Embryonic facial prominence (tissue), 1 donor: ENCODE measurements at regions not wholly inside any gene's neighbourhood (a gene's known extent, or its start where the extent isn't known, plus 50 kb on each side); places are given as distances from the start of the nearest gene placed in this dataset.

Experiments
- DNase-seq: peaks from one replicate; pipeline ENCODE4 v3.0.0-alpha.2; 2016; ENCODE audit errors: extremely low spot score

- DNase-seq: no peak
These were observed 295.6 kb upstream of the LRATD1 start for GRCh38 chr2:14336759-14337382.

- no peak for DNase-seq
These were observed 291.8 kb upstream of the LRATD1 start for GRCh38 chr2:14340703-14341102.

- no peak for DNase-seq
These were observed 290.2 kb upstream of the LRATD1 start for GRCh38 chr2:14342313-14342712.

GRCh38 chr2:14344355-14344754 is 288.2 kb upstream of the LRATD1 start:
- no peak for DNase-seq

- DNase-seq: no peak
These were observed 284.3 kb upstream of the LRATD1 start for GRCh38 chr2:14348247-14348646.

GRCh38 chr2:14350856-14351255 is 281.7 kb upstream of the LRATD1 start:
- DNase-seq: no peak

GRCh38 chr2:14352067-14352466 is 280.4 kb upstream of the LRATD1 start:
- no peak for DNase-seq

- DNase-seq: no peak
These were observed 278.3 kb upstream of the LRATD1 start for GRCh38 chr2:14354231-14354630.

GRCh38 chr2:14355102-14355501 is 277.4 kb upstream of the LRATD1 start:
- DNase-seq: no peak

- DNase-seq: no peak
These were observed 274.2 kb upstream of the LRATD1 start for GRCh38 chr2:14358339-14358738.

GRCh38 chr2:14358774-14359173 is 273.7 kb upstream of the LRATD1 start:
- DNase-seq: no peak

- DNase-seq: no peak
These were observed 269.4 kb upstream of the LRATD1 start for GRCh38 chr2:14363137-14363536.

- DNase-seq: no peak
These were observed 268.5 kb upstream of the LRATD1 start for GRCh38 chr2:14363976-14364375.

GRCh38 chr2:14364471-14364870 is 268.0 kb upstream of the LRATD1 start:
- no peak for DNase-seq

- no peak for DNase-seq
These were observed 247.5 kb upstream of the LRATD1 start for GRCh38 chr2:14385043-14385442.

- no peak for DNase-seq
These were observed 245.2 kb upstream of the LRATD1 start for GRCh38 chr2:14387332-14387731.

GRCh38 chr2:14388724-14389123 is 243.8 kb upstream of the LRATD1 start:
- no peak for DNase-seq

- DNase-seq: no peak
These were observed 235.9 kb upstream of the LRATD1 start for GRCh38 chr2:14396533-14397083.

GRCh38 chr2:14398641-14399040 is 233.9 kb upstream of the LRATD1 start:
- no peak for DNase-seq

- DNase-seq: no peak
These were observed 230.6 kb upstream of the LRATD1 start for GRCh38 chr2:14401873-14402272.

GRCh38 chr2:14408695-14409094 is 223.8 kb upstream of the LRATD1 start:
- no peak for DNase-seq

- DNase-seq: no peak
These were observed 215.0 kb upstream of the LRATD1 start for GRCh38 chr2:14417551-14417950.

GRCh38 chr2:14418115-14418514 is 214.4 kb upstream of the LRATD1 start:
- no peak for DNase-seq

- no peak for DNase-seq
These were observed 211.7 kb upstream of the LRATD1 start for GRCh38 chr2:14420851-14421250.
